Liver (tissue), 8 donors: ENCODE measurements at regions not wholly inside any gene's neighbourhood (a gene's known extent, or its start where the extent isn't known, plus 50 kb on each side); places are given as distances from the start of the nearest gene placed in this dataset.

Experiments used
- DNase-seq: peaks from one replicate; pipeline ENCODE4 v3.0.0-alpha.2; 2017; ENCODE audit warnings: low spot score
- H3K27ac ChIP-seq, 2 donors: one replicate each; pipeline ENCODE4 v1.7.0; 2013; ENCODE audit warnings: inconsistent platforms in 2 of 2, low read length in 2 of 2, control low read depth in 1 of 2, low read depth in 1 of 2, mild to moderate bottlenecking in 1 of 2
- H3K27me3 ChIP-seq, 4 donors: one replicate each; pipeline versions ENCODE4 v1.6.1 to v1.7.0; 2013; ENCODE audit warnings: low read length in 3 of 4, inconsistent platforms in 1 of 4, mild to moderate bottlenecking in 1 of 4, moderate library complexity in 1 of 4; ENCODE audit not compliant: control insufficient read depth in 4 of 4, insufficient read depth in 4 of 4
- H3K36me3 ChIP-seq, 4 donors: one replicate each; pipeline versions ENCODE4 v1.6.1 to v1.7.0; 2013; ENCODE audit warnings: low read length in 3 of 4, mild to moderate bottlenecking in 3 of 4, low read depth in 1 of 4, moderate library complexity in 1 of 4; ENCODE audit not compliant: control insufficient read depth in 4 of 4, insufficient read depth in 3 of 4
- H3K4me1 ChIP-seq, 4 donors: one replicate each; pipeline versions ENCODE4 v1.6.1 to v1.7.0; 2013; ENCODE audit warnings: low read length in 3 of 4, mild to moderate bottlenecking in 3 of 4, moderate library complexity in 1 of 4; ENCODE audit not compliant: control insufficient read depth in 4 of 4, insufficient read depth in 4 of 4
- H3K4me3 ChIP-seq, 3 donors: one replicate each; pipeline versions ENCODE4 v1.6.1 to v1.7.0; 2013; ENCODE audit warnings: low read length in 3 of 3, control low read depth in 1 of 3, low read depth in 1 of 3, mild to moderate bottlenecking in 1 of 3
- H3K9ac ChIP-seq, 2 donors: one replicate each; pipeline ENCODE4 v1.7.0; 2013; ENCODE audit warnings: low read length in 2 of 2, mild to moderate bottlenecking in 2 of 2, moderate library complexity in 2 of 2, control low read depth in 1 of 2, low read depth in 1 of 2
- H3K9me3 ChIP-seq, 4 donors: one replicate each; pipeline versions ENCODE4 v1.6.1 to v1.7.0; 2013; ENCODE audit warnings: low read length in 3 of 4; ENCODE audit not compliant: control insufficient read depth in 4 of 4
- EGR1 ChIP-seq, 2 donors: IDR thresholded peaks; 2 replicates each; pipeline ENCODE4 v1.6.1; 2016 to 2018; ENCODE audit warnings: antibody characterized with exemption in 2 of 2, low read depth in 2 of 2
- FOXA1 ChIP-seq: IDR thresholded peaks from 2 replicates; pipeline ENCODE4 v1.6.1; 2016; ENCODE audit warnings: antibody characterized with exemption
- FOXA2 ChIP-seq: IDR thresholded peaks from 2 replicates; pipeline ENCODE4 v1.6.1; 2016; ENCODE audit warnings: antibody characterized with exemption
- GABPA ChIP-seq, 2 donors: IDR thresholded peaks in 1 of 2; conservative IDR thresholded peaks in 1 of 2; 2 replicates each; pipeline ENCODE4 v1.6.1; 2016; ENCODE audit warnings: antibody characterized with exemption in 2 of 2, mild to moderate bottlenecking in 1 of 2, moderate library complexity in 1 of 2
- HNF4A ChIP-seq, 2 donors: conservative IDR thresholded peaks; 2 replicates each; pipeline ENCODE4 v1.6.1; 2016; ENCODE audit warnings: antibody characterized with exemption in 2 of 2, mild to moderate bottlenecking in 2 of 2
- HNF4G ChIP-seq: IDR thresholded peaks from 2 replicates; pipeline ENCODE4 v1.6.1; 2016; ENCODE audit warnings: antibody characterized with exemption
- JUND ChIP-seq, 2 donors: IDR thresholded peaks; 2 replicates each; pipeline ENCODE4 v1.6.1; 2016; ENCODE audit warnings: antibody characterized with exemption in 2 of 2
- NR2F2 ChIP-seq: IDR thresholded peaks from 2 replicates; pipeline ENCODE4 v1.6.1; 2016; ENCODE audit warnings: antibody characterized with exemption
- RAD21 ChIP-seq, 2 donors: IDR thresholded peaks; 2 replicates each; pipeline ENCODE4 v1.6.1; 2016; ENCODE audit warnings: antibody characterized with exemption in 2 of 2, mild to moderate bottlenecking in 2 of 2
- RXRA ChIP-seq, 2 donors: IDR thresholded peaks; 2 replicates each; pipeline ENCODE4 v1.6.1; 2017 to 2018; ENCODE audit warnings: antibody characterized with exemption in 2 of 2, mild to moderate bottlenecking in 1 of 2
- SP1 ChIP-seq: IDR thresholded peaks from 2 replicates; pipeline ENCODE4 v1.6.1; 2018; ENCODE audit warnings: antibody characterized with exemption, mild to moderate bottlenecking
- TAF1 ChIP-seq: conservative IDR thresholded peaks from 2 replicates; pipeline ENCODE4 v1.6.1; 2016; ENCODE audit warnings: antibody characterized with exemption, mild to moderate bottlenecking
- YY1 ChIP-seq: IDR thresholded peaks from 2 replicates; pipeline ENCODE4 v1.6.1; 2016; ENCODE audit warnings: antibody characterized with exemption, mild to moderate bottlenecking
- WGBS: extraction: QIAGEN DNeasy Blood & Tissue Kit; methylation state at CpG from one replicate; pipeline ENCODE4 v1.1.7; 2013; 5-methylcytosine and 5-hydroxymethylcytosine counted together
- TF ChIP-seq, protein P1 (sequence below): fragments of 150-350 bp; IDR thresholded peaks from 2 replicates; pipeline ENCODE4 v1.5.1; 2017; ENCODE audit warnings: improper control_type of control experiment, low read depth, low read length; ENCODE audit not compliant: missing input control
- TF ChIP-seq, protein P2 (sequence below): IDR thresholded peaks from 2 replicates; pipeline ENCODE4 v1.6.1; 2016; ENCODE audit warnings: antibody characterized with exemption
- TF ChIP-seq, protein P3 (sequence below): IDR thresholded peaks from 2 replicates; pipeline ENCODE4 v1.6.1; 2016; ENCODE audit warnings: antibody characterized with exemption
- TF ChIP-seq, protein P4 (sequence below): IDR thresholded peaks from 2 replicates; pipeline ENCODE4 v1.6.1; 2016; ENCODE audit warnings: antibody characterized with exemption, mild to moderate bottlenecking
- TF ChIP-seq, protein P5 (sequence below): IDR thresholded peaks from 2 replicates; pipeline ENCODE4 v1.6.1; 2016; ENCODE audit warnings: antibody characterized with exemption
- donor health status: healthy.
- donor health status: healthy.
- donor health status: healthy.
- donor health status: healthy.
- donor health status: healthy.

DNA sequence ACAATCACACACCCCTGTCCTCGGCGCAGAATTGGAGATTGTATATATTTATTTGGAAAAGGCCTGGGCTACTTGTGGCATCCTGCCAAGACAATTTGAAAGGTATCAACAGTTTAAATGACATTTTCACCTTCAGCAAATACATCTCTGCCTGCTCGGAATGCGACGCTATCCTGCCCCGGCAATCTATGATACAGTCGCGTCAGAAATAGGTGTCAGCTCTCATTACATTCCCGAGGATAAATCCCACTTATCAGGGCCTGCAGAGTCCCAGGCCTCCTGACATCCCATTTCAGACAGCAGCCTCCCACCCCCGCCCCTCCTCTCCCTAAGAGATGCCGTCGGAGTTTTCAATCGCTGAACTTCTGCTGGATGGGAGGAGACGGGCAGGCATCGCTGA, 114.7 kb downstream of the BRD1 start:
- Histone ChIP-seq H3K9ac (no peak overlapping the region), H3K4me3 (no peak overlapping the region), H3K27me3 (no peaks in the 10 kb centered on the region), H3K9me3 (peaks cover 0 to 3% (median under 1%) of the 10 kb centered on the region in 4 donors), H3K4me1 (no peaks in the 10 kb centered on the region), H3K27ac (no peak overlapping the region), H3K36me3 (no peaks in the 10 kb centered on the region)
- no peak for TF ChIP-seq JUND (IDR thresholded peaks at IDR 0.05)
- no peak for TF ChIP-seq NR2F2
- no peak for TF ChIP-seq RAD21 (IDR thresholded peaks at IDR 0.05)
- TF ChIP-seq, protein P1, sequence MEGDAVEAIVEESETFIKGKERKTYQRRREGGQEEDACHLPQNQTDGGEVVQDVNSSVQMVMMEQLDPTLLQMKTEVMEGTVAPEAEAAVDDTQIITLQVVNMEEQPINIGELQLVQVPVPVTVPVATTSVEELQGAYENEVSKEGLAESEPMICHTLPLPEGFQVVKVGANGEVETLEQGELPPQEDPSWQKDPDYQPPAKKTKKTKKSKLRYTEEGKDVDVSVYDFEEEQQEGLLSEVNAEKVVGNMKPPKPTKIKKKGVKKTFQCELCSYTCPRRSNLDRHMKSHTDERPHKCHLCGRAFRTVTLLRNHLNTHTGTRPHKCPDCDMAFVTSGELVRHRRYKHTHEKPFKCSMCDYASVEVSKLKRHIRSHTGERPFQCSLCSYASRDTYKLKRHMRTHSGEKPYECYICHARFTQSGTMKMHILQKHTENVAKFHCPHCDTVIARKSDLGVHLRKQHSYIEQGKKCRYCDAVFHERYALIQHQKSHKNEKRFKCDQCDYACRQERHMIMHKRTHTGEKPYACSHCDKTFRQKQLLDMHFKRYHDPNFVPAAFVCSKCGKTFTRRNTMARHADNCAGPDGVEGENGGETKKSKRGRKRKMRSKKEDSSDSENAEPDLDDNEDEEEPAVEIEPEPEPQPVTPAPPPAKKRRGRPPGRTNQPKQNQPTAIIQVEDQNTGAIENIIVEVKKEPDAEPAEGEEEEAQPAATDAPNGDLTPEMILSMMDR: no peak
- TF ChIP-seq, protein P2, sequence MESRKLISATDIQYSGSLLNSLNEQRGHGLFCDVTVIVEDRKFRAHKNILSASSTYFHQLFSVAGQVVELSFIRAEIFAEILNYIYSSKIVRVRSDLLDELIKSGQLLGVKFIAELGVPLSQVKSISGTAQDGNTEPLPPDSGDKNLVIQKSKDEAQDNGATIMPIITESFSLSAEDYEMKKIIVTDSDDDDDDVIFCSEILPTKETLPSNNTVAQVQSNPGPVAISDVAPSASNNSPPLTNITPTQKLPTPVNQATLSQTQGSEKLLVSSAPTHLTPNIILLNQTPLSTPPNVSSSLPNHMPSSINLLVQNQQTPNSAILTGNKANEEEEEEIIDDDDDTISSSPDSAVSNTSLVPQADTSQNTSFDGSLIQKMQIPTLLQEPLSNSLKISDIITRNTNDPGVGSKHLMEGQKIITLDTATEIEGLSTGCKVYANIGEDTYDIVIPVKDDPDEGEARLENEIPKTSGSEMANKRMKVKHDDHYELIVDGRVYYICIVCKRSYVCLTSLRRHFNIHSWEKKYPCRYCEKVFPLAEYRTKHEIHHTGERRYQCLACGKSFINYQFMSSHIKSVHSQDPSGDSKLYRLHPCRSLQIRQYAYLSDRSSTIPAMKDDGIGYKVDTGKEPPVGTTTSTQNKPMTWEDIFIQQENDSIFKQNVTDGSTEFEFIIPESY: no peak
- no peak for TF ChIP-seq TAF1
- TF ChIP-seq, protein P3, sequence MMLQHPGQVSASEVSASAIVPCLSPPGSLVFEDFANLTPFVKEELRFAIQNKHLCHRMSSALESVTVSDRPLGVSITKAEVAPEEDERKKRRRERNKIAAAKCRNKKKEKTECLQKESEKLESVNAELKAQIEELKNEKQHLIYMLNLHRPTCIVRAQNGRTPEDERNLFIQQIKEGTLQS: no peak
- no peak for TF ChIP-seq RXRA (IDR thresholded peaks at IDR 0.05)
- no peak for TF ChIP-seq EGR1 (IDR thresholded peaks at IDR 0.05; ENCODE audit: low read depth in 2 of 2)
- TF ChIP-seq GABPA (IDR thresholded peaks at IDR 0.05 in 1 of 2, conservative IDR thresholded peaks at IDR 0.05 in 1 of 2): no peak
- TF ChIP-seq SP1: no peak
- no peak for TF ChIP-seq FOXA2
- no peak for TF ChIP-seq HNF4G
- TF ChIP-seq, protein P4, sequence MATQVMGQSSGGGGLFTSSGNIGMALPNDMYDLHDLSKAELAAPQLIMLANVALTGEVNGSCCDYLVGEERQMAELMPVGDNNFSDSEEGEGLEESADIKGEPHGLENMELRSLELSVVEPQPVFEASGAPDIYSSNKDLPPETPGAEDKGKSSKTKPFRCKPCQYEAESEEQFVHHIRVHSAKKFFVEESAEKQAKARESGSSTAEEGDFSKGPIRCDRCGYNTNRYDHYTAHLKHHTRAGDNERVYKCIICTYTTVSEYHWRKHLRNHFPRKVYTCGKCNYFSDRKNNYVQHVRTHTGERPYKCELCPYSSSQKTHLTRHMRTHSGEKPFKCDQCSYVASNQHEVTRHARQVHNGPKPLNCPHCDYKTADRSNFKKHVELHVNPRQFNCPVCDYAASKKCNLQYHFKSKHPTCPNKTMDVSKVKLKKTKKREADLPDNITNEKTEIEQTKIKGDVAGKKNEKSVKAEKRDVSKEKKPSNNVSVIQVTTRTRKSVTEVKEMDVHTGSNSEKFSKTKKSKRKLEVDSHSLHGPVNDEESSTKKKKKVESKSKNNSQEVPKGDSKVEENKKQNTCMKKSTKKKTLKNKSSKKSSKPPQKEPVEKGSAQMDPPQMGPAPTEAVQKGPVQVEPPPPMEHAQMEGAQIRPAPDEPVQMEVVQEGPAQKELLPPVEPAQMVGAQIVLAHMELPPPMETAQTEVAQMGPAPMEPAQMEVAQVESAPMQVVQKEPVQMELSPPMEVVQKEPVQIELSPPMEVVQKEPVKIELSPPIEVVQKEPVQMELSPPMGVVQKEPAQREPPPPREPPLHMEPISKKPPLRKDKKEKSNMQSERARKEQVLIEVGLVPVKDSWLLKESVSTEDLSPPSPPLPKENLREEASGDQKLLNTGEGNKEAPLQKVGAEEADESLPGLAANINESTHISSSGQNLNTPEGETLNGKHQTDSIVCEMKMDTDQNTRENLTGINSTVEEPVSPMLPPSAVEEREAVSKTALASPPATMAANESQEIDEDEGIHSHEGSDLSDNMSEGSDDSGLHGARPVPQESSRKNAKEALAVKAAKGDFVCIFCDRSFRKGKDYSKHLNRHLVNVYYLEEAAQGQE: no peak
- TF ChIP-seq, protein P5, sequence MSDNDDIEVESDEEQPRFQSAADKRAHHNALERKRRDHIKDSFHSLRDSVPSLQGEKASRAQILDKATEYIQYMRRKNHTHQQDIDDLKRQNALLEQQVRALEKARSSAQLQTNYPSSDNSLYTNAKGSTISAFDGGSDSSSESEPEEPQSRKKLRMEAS: no peak
- no peak for TF ChIP-seq YY1
- no peak for TF ChIP-seq FOXA1
- no peak for TF ChIP-seq HNF4A (conservative IDR thresholded peaks at IDR 0.05)
- DNase-seq: no peak
- WGBS: 78% methylated on average over 15 of the region's 15 CpGs
